Heart right ventricle (tissue), 16 donors: ENCODE measurements at regions not wholly inside any gene's neighbourhood (a gene's known extent, or its start where the extent isn't known, plus 50 kb on each side); places are given as distances from the start of the nearest gene placed in this dataset.

Experiments
- ATAC-seq, 8 donors: fragments of 200-7000 bp; cut with Tn5 transposase; one replicate each; pipeline ENCODE4 v1.9.1; 2020; ENCODE audit warnings: mild to moderate bottlenecking in 8 of 8, moderate library complexity in 8 of 8, moderate number of reproducible peaks in 1 of 8
- DNase-seq, 2 donors: peaks; one replicate each; pipeline ENCODE4 v3.0.0-alpha.2; 2020
- H3K27ac ChIP-seq, 10 donors: fragments of 200-600 bp; sonication (generic) in 2 of 10; one replicate each; pipeline versions ENCODE4 v1.5.0 to v1.8.0; 2020 to 2022; ENCODE audit warnings: mild to moderate bottlenecking in 3 of 10
- H3K27me3 ChIP-seq, 7 donors: fragments of 200-600 bp; one replicate each; pipeline ENCODE4 v1.8.0; 2021 to 2022; ENCODE audit warnings: mild to moderate bottlenecking in 2 of 7
- H3K36me3 ChIP-seq, 9 donors: fragments of 200-600 bp; sonication (generic) in 1 of 9; one replicate each; pipeline versions ENCODE4 v1.5.0 to v1.8.0; 2020 to 2022; ENCODE audit warnings: mild to moderate bottlenecking in 2 of 9
- H3K4me1 ChIP-seq, 9 donors: fragments of 200-600 bp; sonication (generic) in 1 of 9; one replicate each; pipeline versions ENCODE4 v1.5.0 to v1.8.0; 2020 to 2022; ENCODE audit warnings: mild to moderate bottlenecking in 4 of 9
- H3K4me3 ChIP-seq, 10 donors: fragments of 200-600 bp; sonication (generic) in 2 of 10; one replicate each; pipeline versions ENCODE4 v1.5.0 to v1.8.0; 2020 to 2022; ENCODE audit warnings: mild to moderate bottlenecking in 7 of 10, moderate library complexity in 2 of 10
- H3K9me3 ChIP-seq, 11 donors: fragments of 200-600 bp in 10 of 11; sonication (generic) in 2 of 11; one replicate each; pipeline versions ENCODE4 v1.5.0 to v1.8.0; 2013 to 2022; ENCODE audit warnings: mild to moderate bottlenecking in 2 of 11, control low read depth in 1 of 11, moderate library complexity in 1 of 11
- WGBS, 2 donors: extraction: QIAGEN DNeasy Blood & Tissue Kit; methylation state at CpG; one replicate each; pipeline ENCODE4 v1.1.7; 2013; ENCODE audit warnings: inconsistent platforms in 1 of 2; 5-methylcytosine and 5-hydroxymethylcytosine counted together
- intact Hi-C, 10 donors: fragments of 100-400 bp; cut with DNase I; formaldehyde crosslinking; loops; one replicate each; pipeline versions ENCODE4 v1.11.1 to v1.14.2; 2022
- TF ChIP-seq, protein P1 (sequence below), 9 donors: fragments of 200-600 bp; sonication (generic) in 2 of 9; IDR thresholded peaks; one replicate each; pipeline versions ENCODE4 v1.5.0 to v1.8.0; 2021 to 2022; ENCODE audit warnings: antibody characterized with exemption in 9 of 9, mild to moderate bottlenecking in 5 of 9, moderate library complexity in 1 of 9
- donor health status: Arrhythmogenic right ventricular cardiomyopathy.
- donor health status: ischemic (EF 13 %, LVEDD 7.1; RV severe dilation, severe dysfunction).
- donor health status: healthy with polysubstance abuse.
- donor health status: DM: no; HTN: yes; CAD: no.
- donor health status: DM: no; HTN: no; CAD: no.
- donor health status: ischemic (EF 25% LVEDD 6.9; RV normal size, moderate dysfunction).
- donor health status: ischemic (EF 25% LVEDD 5.7; RV mildly dilated, moderate dysfunction).
- donor health status: healthy.
- donor health status: DM: yes; HTN: yes; CAD: no.
- donor health status: Ischemic cardiomyopathy.
- donor health status: ischemic (EF 35%, LVEDD 5.7; RV mildly dilated, moderate dysfunction).
- donor health status: nonischemic (EF 11% LVEDD 7.7; RV severe dilation, severe dysfunction).
- donor health status: DM: yes; HTN: yes; CAD: no.
- donor health status: PGD.
- donor health status: ischemic (EF 29% LVEDD 5.4; RV normal size, mild dysfunction).
- donor health status: nonischemic (EF 23%, LVEDD 6.1; RV moderate dilation, normal function).

DNA sequence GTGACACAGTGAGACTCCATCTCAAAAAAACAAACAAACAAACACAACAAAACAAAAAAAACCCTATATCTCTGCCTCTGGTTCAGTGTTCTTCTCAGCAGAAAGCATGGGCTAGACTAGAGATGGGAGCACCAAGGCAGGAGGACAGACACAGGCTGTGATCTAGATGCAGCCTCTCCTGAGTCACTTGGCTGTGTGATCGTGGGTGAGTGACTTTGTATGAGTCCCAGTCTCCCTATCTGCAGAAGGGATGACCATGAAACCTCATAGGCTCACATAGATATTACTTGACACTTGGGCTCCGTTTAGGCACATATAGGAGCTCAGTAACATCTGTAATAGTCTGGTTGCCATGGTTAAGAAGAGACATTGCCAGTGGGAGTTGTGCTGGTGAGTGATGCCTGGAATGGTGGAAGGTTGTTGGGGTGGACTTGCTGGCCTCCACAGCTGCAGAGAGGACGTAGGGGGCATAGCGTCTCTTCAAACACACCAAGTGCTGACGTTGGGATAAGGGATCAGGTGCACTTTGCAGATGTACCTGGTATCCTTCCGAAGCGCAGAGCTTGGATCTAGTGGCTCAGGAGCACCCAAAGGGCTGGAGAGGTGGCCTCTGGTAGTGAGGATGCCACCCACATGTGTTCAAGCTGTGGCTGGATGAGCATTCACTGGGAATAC, 318.9 kb upstream of the HS6ST1 start:
- intact Hi-C loops = no loop called here
- no peaks in the 10 kb centered on the region for H3K9me3 ChIP-seq
- peaks cover 0 to 15% (median 0%) of the 10 kb centered on the region in 9 donors for H3K4me1 ChIP-seq
- TF ChIP-seq, protein P1, sequence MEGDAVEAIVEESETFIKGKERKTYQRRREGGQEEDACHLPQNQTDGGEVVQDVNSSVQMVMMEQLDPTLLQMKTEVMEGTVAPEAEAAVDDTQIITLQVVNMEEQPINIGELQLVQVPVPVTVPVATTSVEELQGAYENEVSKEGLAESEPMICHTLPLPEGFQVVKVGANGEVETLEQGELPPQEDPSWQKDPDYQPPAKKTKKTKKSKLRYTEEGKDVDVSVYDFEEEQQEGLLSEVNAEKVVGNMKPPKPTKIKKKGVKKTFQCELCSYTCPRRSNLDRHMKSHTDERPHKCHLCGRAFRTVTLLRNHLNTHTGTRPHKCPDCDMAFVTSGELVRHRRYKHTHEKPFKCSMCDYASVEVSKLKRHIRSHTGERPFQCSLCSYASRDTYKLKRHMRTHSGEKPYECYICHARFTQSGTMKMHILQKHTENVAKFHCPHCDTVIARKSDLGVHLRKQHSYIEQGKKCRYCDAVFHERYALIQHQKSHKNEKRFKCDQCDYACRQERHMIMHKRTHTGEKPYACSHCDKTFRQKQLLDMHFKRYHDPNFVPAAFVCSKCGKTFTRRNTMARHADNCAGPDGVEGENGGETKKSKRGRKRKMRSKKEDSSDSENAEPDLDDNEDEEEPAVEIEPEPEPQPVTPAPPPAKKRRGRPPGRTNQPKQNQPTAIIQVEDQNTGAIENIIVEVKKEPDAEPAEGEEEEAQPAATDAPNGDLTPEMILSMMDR (IDR thresholded peaks at IDR 0.05) = no peak
- no peak overlapping the region for H3K4me3 ChIP-seq
- ATAC-seq (no peak), DNase-seq (no peak)
- no peak overlapping the region for H3K27ac ChIP-seq
- peaks cover 0 to 3% (median 0%) of the 10 kb centered on the region in 7 donors for H3K27me3 ChIP-seq
- 92% methylated on average over 7 of the region's 7 CpGs for whole genome bisulfite sequencing, 2 donors
- H3K36me3 ChIP-seq = no peaks in the 10 kb centered on the region

DNA sequence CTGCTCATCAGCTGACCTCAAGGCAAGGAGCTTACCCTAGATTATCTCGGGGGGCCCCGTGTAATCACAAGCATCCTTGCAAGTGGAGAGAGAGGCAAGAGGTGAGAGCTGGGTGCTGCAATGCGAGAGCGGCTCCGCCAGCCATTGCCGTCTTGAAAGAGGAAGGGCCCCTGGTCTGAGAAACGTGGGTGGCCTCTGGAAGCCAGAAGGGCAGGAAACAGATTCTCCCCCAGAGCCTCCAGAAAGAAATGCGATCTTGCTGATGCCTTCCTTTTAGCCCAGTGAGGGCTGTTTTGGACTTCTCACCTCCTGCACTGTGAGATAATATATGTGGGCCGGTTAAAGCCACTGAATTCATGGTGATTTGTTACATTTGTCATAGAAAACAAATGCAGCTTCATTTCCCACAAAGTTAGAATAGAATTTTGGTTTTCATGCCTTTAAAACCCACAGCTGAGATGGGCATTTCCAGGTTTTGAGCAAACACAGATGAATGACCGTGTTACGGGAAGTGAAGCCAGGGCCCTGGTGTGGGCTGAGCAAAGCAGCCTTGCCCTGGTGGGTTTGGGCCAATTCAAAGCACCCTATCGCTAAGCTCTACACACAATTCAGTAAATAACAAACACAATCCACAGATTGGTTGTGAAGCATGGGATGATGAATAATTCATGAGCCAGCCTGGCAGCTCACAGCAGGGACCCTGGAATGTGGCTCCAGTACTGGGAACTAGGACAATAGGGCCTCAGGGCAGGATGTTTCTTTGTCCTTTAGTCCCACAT, 319.9 kb upstream of the HS6ST1 start:
- WGBS, 2 donors = 77 to 82% methylated on average over 12 of the region's 12 CpGs
- H3K36me3 ChIP-seq = no peaks in the 10 kb centered on the region
- peaks cover 0 to 22% (median 0%) of the 10 kb centered on the region in 9 donors for H3K4me1 ChIP-seq
- H3K27ac ChIP-seq = peak overlapping the region in 1 of 10 donors; percentile 31
- DNase-seq = no peak
- intact Hi-C loops = no loop called here
- TF ChIP-seq, protein P1 (IDR thresholded peaks at IDR 0.05) = no peak
- H3K4me3 ChIP-seq = no peak overlapping the region
- no peaks in the 10 kb centered on the region for H3K9me3 ChIP-seq
- H3K27me3 ChIP-seq = peaks cover 0 to 3% (median 0%) of the 10 kb centered on the region in 7 donors
- ATAC-seq = peak in 2 of 8 donors; percentile 23 to 34

DNA sequence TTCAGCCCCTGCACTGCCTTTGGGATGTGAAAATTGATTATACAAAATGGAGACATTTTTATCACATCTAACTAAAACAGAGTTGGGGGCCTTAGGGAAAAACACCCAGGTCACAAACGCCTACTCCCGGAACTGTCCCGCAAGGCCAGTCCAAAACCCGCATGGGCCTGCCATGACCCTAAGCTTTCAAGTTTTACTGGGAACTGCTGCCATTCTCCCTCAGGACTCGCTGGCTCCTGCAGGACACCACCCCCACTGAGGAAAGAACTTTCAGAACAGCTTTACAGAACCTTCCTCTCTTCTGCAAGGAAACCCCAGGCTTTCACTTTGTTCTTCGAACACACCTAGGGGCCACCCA, 320.4 kb upstream of the HS6ST1 start:
- intact Hi-C loops = no loop called here
- no peak overlapping the region for H3K27ac ChIP-seq
- peaks cover 0 to 3% (median 0%) of the 10 kb centered on the region in 7 donors for H3K27me3 ChIP-seq
- TF ChIP-seq, protein P1 (IDR thresholded peaks at IDR 0.05) = no peak
- peaks cover 0 to 22% (median 0%) of the 10 kb centered on the region in 9 donors for H3K4me1 ChIP-seq
- 90 to 94% methylated on average over 6 of the region's 6 CpGs for WGBS, 2 donors
- DNase-seq (no peak), ATAC-seq (no peak)
- no peak overlapping the region for H3K4me3 ChIP-seq
- no peaks in the 10 kb centered on the region for H3K9me3 ChIP-seq
- no peaks in the 10 kb centered on the region for H3K36me3 ChIP-seq

DNA sequence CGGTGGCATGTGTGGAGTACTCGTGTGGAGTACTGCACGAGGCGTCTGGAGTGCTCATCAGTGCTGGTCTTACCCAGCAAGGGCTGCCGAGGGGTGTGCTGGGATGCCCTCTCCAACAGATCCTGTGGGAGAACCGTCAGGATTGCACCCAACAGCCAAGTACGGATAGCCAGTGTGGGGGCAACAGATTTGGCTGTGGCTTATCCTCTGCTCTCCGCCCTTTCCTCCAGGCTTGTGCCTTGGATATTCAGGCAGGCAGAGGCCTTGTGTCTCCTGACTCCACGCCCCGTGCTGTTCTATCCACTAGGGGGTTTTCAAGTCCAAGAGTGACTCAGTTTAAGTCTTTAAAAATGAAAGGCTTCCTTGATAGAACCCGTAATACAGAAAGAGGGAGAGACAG, 321.0 kb upstream of the HS6ST1 start:
- no peaks in the 10 kb centered on the region for H3K9me3 ChIP-seq
- ATAC-seq = no peak

More for the DNA sequence above, 321.0 kb upstream of the HS6ST1 start:
- Histone ChIP-seq H3K27me3 (peaks cover 0 to 3% (median 0%) of the 10 kb centered on the region in 7 donors), H3K4me3 (no peak overlapping the region), H3K36me3 (no peaks in the 10 kb centered on the region), H3K27ac (no peak overlapping the region), H3K4me1 (peaks cover 0 to 22% (median 0%) of the 10 kb centered on the region in 9 donors)
- intact Hi-C loops = no loop called here
- TF ChIP-seq, protein P1 (IDR thresholded peaks at IDR 0.05) = no peak
- WGBS, 2 donors = 86 to 87% methylated on average over 11 of the region's 11 CpGs
- no peak for DNase-seq
